ENCODE measurements at regions not wholly inside any gene's neighbourhood (a gene's known extent, or its start where the extent isn't known, plus 50 kb on each side); places are given as distances from the start of the nearest gene placed in this dataset.
"Not testable (repeated sequence)": the region's sequence is repeated elsewhere in the genome, so short reads cannot be mapped to it uniquely, and the experiment has no call there.

DNA sequence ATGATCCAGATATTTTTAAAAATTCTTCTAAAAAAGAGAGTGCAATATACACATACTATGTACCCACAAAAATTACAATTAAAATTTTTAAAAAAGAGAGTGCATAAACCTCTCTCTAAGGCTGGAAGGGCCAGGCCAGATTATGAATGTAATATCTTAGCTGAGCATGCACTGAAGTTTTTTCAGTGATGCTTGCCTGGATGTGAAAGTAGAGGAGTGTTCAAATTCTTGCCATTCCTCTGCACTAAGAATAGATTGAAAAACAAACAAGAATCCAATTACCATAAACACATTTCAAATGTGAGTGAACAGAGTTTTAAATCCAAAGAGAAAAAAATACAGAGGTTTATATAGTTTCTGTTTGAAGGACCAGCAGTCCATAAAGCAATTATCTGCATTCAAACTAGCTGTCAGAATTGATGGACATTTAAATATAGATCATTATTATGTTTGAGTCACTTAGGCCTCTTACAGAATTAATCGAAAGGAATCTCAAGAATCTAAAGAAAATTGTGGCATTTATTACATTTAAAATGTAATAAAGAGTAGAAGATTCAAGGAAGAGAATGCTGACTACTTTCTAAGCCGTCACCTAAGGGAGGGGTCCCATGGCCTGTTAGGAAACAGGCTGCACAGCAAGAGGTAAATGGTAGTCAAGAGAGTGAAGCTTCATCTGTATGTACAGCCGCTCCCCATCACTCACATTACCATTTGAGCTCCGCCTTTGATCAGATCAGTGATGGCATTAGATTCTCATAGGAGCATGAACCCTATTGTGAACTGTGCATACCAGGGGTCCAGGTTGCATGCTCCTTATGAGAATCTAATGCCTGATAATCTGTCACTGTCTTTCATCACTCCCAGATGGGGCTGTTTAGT, 159.3 kb upstream of the MDFIC2 start:
- DNase-seq, result no peak

DNA sequence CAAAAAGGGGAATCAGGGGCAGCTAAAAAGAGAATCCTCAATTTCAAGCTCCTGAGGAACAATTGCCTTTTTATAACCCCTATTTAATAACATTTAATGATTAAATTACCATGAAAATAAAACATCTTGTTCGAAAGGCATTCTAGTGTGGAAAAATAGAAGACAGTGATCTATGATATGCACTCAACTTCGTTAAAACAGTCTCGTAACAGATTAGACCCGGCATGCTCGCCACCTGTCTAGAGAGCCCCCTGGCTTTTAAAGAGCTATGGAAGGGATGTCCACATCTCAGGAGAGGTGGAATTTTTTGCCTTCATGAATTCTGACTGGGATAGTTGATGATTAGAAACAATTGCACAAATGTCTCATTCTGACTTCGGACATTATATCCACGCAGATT, 153.7 kb upstream of the MDFIC2 start:
- DNase-seq, result no peak

DNA sequence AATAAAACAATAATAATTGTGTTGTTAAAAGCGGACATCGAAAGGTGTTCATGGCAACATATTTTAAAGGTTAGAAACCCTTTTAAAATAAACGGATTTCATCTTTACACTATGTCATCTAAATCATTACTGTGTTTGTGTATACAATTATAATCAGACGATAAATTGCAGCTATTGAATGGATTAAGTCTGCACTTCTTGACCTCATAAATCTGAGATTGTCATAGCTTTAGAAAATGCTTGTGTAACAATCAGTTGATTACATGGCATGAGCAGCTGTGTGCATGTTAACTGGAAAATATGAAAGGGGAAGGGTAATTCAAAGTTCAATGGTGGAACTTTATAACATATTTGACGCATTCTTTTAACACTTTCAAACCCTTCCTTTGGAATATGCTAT, 152.4 kb upstream of the MDFIC2 start:
- no peak for DNase-seq

DNA sequence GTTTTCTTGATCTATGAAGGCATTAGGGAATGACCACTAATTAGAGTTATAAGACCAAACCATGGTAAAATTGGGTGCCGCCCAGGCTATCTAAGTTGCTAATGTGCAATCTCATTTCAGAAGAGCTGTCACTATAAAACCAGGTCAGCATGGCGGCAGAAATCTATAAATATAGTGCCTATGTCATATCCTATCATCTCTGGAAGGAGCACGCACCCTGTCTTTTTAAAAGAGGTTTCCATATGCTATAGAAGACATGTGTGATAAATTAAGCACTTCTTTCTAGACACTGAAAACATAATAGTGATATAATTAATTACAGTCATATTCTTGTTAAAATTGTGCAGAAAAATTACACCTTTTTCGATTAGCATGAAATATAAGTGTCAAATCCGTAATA, 152.0 kb upstream of the MDFIC2 start:
- DNase-seq, result no peak

DNA sequence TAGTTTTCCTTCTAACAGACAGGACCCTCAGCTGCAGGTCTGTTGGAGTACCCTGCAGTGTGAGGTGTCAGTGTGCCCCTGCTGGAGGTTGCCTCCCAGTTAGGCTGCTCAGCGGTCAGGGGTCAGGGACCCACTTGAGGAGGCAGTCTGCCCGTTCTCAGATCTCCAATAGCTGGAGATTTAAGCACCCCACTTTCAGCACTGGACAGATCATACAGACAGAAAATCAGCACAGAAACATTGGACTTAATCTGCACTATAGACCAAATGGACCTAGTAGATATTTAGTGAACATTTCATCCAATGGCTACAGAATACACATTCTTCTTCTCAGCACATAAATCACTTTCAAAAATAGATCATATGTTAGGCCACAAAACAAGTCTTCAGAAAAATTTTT, 137.8 kb upstream of the MDFIC2 start:
- not testable (repeated sequence) for DNase-seq

DNA sequence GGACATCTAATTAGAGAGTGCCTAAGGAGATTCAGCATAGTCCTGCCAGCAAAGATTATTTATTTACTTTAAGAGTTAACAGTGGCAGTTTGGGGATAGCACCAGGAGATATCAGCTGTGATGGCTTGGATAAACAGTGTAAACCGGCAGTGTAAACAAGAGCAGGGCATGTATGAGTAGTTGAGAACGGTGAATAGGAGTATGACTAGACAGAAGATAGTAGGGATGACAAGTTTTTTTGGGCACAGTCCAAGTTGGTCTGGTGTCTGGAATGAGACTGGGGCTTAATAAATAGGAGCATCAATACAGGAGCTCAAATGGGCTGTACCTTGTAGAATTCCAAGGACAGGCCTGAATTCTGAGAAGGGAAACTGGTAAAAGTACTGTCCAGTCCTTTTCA, 123.0 kb upstream of the MDFIC2 start:
- not testable (repeated sequence) for DNase-seq

DNA sequence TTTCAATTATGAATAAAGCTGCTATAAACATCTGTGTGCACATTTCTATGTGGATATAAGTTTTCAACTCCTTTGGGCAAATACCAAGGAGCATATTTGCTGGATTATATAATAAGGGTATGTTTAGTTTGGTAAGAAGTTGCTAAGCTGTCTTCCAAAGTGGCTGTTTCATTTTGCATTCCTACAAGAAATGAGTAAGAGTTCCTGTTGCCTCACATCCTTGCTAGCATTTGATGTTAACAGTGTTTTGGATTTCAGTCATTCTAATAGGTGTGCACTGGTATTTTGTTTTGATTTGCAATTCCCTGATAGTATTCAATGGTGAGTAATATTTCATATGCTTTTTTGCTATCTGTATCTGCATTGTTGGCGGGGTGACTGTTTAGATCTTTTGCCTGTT, 120.7 kb upstream of the MDFIC2 start:
- DNase-seq, result no peak

DNA sequence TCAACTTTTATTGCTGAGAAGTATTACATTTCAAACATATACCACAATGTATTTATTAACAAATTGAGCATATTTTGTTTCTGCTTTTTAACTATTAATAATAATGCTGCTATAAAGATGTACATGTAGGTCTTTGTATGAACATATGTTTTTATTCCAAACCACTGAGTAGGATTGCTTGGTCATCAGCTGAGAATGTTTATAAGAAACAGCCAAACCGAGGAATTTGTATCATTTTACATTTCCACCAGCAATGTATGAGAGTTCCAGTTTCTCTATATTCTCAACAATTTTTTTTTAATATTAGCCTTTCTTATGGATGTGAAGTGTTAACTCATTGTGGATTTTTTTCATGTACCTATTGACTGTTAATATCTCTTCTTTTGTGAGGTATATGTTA, 119.5 kb upstream of the MDFIC2 start:
- no peak for DNase-seq

DNA sequence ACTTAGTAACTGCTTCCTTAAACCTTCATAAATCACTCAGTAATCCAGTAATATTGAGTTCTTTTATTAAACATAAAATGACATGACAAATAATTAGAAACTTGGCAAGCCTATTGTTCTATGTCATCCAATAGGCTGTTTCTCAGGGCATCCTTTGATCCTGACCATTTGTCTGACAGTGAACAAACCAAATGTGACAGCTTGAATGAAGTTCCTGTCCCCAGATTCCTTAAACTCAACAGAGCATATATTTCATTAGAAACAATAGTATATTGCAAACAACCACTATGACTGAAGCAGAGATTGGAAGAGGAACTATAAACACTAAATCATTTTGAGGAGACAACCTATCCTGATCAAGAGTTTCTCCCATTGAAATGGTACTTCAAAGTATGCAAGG, 113.6 kb upstream of the MDFIC2 start:
- no peak for DNase-seq

DNA sequence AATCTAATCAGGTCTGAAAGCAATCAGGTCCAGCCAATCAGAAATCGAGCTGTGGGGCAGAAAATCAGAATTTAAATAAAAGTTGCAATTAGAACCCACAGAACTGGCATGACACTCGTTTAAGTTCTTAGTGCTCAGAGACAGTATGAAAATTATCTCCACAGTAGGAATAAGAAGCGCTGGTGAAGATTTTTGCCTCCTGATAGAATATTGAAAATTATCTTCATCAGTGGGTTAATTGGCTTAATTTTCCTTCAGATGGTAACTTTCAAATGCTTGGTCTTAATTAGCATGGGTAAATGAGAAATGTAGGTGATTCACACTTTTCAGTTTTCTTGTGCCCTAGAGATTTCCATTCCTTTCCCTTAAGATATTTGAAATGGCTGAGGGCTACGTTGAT, 109.1 kb upstream of the MDFIC2 start:
- no peak for DNase-seq

DNA sequence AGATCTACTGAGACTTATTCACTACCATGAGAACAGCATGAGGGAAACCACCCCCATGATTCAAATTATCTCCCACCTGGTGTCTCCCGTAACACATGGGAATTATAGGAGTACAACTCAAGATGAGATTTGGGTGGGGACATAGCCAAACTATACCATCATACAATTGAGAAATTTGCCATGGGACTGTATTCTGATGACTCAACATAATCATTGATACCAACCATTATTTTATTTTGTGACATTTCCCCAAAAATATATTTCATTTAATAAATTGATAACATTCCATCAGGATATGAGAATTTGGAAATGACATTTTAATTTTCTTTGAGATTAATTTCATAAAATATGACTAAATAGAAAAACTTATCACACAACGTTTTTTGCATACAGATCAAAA, 96.6 kb upstream of the MDFIC2 start:
- no peak for DNase-seq

DNA sequence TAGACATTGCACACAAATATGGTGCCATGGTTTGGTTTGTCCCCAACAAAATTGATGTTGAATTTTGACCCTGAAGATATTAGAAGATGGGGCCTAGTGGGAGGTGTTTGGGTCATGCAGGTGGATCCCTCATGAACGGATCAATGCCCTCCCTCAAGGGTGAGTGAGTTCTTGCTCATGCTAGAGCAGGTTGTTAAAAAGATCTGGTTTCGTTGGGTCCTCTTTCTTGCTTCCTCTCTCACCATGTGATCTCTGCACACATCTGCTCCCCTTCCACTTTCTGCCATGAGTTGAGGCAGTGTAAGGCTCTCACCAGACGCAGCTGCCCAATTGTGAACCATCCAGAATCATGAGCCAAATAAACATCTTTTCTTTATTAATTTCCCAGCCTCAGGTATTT, 87.8 kb upstream of the MDFIC2 start:
- no peak for DNase-seq

DNA sequence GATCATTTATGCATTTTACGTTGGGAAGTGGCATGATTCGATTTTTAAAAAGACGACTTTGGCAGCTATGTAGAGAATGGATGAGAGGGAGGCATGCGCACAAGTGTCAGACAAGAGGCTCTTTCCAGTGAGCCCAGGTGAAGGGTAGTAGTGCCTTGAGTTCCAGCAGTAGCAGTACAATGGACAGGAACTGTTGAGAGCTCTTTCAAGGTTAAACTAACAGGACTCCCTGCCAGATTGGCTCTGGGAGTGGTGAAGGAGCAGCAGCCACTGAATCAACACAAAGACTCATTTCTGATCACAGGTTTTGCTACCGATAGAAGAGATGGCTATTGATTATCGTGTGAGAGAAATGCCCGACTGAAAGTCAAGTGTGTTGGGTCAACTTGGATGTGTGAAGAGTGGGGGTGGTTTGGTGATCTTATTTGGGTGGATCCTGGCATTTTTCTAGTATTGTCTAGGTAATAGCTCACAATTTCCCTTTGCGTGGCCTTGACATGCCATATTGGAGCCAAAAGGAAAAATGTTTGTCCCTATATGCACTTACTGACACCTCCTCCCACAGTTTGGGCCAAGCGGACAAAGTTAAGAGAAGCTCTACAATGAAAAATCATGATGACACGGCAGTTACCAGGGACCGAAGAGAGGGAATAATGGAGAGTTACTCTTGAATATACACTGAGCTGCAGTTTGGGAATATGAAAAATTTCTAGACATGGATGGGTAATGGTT, 81.6 kb upstream of the MDFIC2 start:
- no peak for DNase-seq

DNA sequence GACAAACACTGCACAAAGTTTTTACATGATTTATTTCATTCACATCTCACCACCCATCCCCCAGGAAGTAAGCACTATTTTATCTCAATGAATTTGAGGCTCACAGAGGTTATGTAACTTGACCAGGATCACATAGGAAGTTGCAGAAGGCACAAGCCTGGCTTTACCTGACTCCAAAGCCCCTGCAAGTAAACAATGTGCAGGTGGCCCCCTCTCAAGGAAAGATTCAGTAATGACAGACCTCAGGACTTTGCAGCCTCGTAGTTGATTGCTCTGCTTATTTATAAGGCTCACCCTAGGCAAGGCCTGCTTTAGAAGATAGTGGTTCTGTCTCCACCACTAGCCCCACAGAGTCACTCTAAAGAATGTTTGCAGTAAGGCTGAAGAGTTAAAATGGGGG, 79.8 kb upstream of the MDFIC2 start:
- DNase-seq, result no peak

DNA sequence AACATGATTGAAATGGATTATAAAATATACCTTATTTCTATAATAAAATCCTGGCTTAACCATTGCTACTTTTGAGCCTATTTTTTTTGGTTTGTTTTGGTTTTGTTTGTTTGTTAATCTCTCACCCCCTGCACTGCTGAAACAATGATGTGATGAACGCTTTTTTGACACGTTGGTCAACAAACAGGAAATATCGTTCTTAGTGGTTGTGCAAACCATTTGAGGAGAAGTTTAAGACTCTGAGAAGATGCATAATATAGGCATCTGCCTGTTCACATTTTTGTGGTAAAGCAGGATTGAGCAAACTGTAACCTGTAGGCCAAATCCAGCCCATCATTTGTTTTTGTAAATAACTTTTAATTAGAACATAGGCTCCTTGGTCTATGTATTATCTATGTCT, 75.5 kb upstream of the MDFIC2 start:
- DNase-seq, result no peak

DNA sequence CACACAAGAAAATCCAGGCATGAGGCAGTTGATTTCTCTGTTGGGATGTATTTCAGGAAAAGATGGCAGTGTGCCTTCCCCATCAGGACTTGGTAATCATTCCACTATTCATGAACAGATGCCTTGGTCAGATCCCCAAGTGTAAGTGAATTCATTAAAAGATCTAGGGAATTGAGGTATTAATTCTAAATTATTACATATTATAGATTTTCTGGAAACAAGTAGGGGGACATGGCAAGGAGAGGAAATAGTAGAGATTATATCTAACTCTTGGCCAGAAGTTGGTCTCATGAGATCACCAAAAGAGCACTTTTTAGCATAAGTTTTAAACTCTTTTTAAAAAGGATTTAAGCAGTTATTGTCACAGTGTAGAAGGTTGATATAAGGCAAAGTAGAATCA, 74.4 kb upstream of the MDFIC2 start:
- DNase-seq, result no peak

DNA sequence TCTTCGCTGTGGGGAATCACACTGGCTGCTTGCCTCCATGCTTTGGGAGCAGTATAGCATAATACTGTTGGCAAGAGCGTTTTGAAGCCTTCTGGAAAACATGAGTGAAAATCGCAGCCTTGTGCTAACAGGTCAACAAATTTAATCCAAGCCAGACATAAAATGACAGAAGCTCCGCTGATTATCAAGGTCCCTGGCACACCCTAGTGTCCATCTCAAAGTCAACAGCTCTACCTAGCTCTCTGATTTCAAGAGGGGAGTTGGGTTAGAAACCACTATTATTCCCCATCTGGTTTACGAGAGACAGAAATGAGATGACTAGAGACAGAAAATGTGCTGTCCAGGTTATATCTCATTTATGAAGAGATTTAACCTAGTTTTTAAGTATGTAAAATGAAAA, 73.6 kb upstream of the MDFIC2 start:
- no peak for DNase-seq

DNA sequence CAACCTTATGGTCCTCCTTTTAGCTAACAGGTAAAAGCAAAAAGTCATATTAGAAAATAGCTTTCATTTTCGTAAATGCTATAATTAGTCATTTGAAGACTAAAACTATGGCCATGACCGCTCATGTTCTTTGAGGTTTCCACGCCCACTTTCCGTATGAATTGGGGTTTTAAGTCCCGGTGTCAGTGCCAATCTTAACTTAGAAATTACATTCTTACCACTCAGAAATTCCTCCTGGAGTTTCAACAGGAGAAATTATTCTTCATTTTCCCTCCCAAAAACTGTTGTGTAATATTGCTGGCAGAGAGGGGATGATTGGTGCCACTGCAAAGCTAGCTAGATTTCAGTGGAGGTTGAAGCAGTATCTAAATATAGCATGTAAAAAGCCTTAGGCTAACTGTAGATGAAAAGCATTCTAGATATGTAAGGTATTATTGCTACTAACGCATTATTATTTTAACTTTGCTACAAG, 71.0 kb upstream of the MDFIC2 start:
- DNase-seq, result no peak

DNA sequence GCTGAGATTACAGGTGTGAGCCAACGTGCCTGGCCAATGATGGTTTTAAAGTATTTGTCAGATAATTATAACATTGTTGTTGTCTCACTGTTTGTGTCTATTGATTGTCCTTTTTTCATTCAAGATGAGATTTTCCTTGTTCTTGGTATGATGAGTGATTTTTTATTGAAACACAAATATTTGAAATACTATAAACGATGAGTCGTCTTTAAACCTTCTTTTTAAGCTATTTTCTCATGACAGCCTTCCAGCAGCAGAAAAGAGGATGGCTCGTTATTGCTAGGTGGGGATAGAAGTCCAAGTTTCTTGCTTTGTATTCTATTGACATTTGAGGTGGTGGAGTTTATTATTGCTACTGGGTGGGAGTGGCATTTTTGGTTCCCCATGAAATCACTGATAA, 61.7 kb upstream of the MDFIC2 start:
- DNase-seq, result no peak

All from activated CD4-positive, alpha-beta T cell treated with anti-CD3 and anti-CD28 coated beads for 1 hour (primary cell).